ENCODE measurements at regions not wholly inside any gene's neighbourhood (a gene's known extent, or its start where the extent isn't known, plus 50 kb on each side); places are given as distances from the start of the nearest gene placed in this dataset.

DNA sequence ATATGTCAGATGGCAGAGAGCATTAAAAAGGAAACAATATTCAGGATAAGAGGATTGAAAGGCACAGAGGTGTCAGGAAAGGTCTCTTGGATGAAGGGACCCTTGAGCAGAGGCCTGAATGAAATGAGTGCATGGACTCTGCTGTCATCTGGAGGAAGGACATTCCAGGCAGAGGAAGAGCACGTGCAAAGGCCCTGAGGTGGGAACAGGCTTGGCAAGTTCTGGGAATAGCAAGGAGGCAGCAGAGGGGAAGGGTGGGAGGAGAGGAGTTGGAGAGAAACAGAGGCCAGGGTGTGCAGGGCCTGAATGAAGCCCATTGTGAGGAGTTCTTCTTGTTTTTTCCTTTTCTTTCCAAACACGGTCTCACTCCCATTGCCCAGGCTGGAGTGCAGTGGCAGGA lies 59.0 kb upstream of the RUNX3 start (continued):
- TF ChIP-seq, protein P1, sequence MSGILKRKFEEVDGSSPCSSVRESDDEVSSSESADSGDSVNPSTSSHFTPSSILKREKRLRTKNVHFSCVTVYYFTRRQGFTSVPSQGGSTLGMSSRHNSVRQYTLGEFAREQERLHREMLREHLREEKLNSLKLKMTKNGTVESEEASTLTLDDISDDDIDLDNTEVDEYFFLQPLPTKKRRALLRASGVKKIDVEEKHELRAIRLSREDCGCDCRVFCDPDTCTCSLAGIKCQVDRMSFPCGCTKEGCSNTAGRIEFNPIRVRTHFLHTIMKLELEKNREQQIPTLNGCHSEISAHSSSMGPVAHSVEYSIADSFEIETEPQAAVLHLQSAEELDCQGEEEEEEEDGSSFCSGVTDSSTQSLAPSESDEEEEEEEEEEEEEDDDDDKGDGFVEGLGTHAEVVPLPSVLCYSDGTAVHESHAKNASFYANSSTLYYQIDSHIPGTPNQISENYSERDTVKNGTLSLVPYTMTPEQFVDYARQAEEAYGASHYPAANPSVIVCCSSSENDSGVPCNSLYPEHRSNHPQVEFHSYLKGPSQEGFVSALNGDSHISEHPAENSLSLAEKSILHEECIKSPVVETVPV (CRISPR knock-in tag; IDR thresholded peaks at IDR 0.05), result no peak
- TF ChIP-seq ZNF565 (CRISPR knock-in tag; conservative IDR thresholded peaks at IDR 0.05; ENCODE audit: low read depth) (no peak), TOX (CRISPR knock-in tag; IDR thresholded peaks at IDR 0.05; ENCODE audit: borderline replicate concordance) (no peak), ESRRG (CRISPR knock-in tag; IDR thresholded peaks at IDR 0.05) (no peak)

DNA sequence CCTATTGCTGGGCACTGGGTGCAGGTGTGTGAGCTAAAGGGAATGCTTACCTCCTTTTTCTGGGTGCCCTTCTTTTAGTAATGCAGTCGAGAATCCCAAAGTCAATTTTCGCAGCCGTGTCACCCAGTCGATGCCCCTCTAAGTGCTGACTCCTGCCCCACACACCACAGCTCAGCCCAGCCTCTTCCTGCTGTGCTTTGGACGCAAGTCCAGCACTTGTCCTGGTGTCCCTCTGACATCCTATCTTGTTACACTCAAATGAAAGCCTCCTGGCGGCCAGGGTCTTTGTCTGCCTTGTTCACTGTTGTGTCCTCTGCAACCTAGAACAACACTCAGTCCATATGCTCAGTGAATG lies 58.5 kb upstream of the RUNX3 start:
- TF ChIP-seq BACH2 (CRISPR knock-in tag; IDR thresholded peaks at IDR 0.05; ENCODE audit: borderline replicate concordance) (no peak), ZNF565 (CRISPR knock-in tag; conservative IDR thresholded peaks at IDR 0.05; ENCODE audit: low read depth) (no peak), ARNTL (CRISPR knock-in tag; IDR thresholded peaks at IDR 0.05; ENCODE audit: borderline replicate concordance, low read depth) (no peak), GLIS3 (CRISPR knock-in tag; IDR thresholded peaks at IDR 0.05) (no peak), ZFP30 (CRISPR knock-in tag; IDR thresholded peaks at IDR 0.05) (no peak), ZFP3 (CRISPR knock-in tag; IDR thresholded peaks at IDR 0.05) (no peak), ZC3H10 (CRISPR knock-in tag; IDR thresholded peaks at IDR 0.05) (no peak), PPARA (CRISPR knock-in tag; IDR thresholded peaks at IDR 0.05; ENCODE audit: borderline replicate concordance) (no peak), ISL1 (CRISPR knock-in tag; IDR thresholded peaks at IDR 0.05) (no peak), RARB (CRISPR knock-in tag; IDR thresholded peaks at IDR 0.05) (no peak), ZNF8 (CRISPR knock-in tag; IDR thresholded peaks at IDR 0.05) (no peak), OSR1 (CRISPR knock-in tag; IDR thresholded peaks at IDR 0.05) (no peak), ESRRG (CRISPR knock-in tag; IDR thresholded peaks at IDR 0.05) (no peak), TOX (CRISPR knock-in tag; IDR thresholded peaks at IDR 0.05; ENCODE audit: borderline replicate concordance) (no peak), ZNF70 (CRISPR knock-in tag; IDR thresholded peaks at IDR 0.05) (no peak)
- TF ChIP-seq, protein P1 (CRISPR knock-in tag; IDR thresholded peaks at IDR 0.05), result no peak
- TF ChIP-seq, protein P2, sequence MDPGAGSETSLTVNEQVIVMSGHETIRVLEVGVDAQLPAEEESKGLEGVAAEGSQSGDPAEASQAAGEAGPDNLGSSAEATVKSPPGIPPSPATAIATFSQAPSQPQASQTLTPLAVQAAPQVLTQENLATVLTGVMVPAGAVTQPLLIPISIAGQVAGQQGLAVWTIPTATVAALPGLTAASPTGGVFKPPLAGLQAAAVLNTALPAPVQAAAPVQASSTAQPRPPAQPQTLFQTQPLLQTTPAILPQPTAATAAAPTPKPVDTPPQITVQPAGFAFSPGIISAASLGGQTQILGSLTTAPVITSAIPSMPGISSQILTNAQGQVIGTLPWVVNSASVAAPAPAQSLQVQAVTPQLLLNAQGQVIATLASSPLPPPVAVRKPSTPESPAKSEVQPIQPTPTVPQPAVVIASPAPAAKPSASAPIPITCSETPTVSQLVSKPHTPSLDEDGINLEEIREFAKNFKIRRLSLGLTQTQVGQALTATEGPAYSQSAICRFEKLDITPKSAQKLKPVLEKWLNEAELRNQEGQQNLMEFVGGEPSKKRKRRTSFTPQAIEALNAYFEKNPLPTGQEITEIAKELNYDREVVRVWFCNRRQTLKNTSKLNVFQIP (CRISPR knock-in tag; IDR thresholded peaks at IDR 0.05; ENCODE audit: borderline replicate concordance, low read depth), result no peak
- TF ChIP-seq, protein P3, sequence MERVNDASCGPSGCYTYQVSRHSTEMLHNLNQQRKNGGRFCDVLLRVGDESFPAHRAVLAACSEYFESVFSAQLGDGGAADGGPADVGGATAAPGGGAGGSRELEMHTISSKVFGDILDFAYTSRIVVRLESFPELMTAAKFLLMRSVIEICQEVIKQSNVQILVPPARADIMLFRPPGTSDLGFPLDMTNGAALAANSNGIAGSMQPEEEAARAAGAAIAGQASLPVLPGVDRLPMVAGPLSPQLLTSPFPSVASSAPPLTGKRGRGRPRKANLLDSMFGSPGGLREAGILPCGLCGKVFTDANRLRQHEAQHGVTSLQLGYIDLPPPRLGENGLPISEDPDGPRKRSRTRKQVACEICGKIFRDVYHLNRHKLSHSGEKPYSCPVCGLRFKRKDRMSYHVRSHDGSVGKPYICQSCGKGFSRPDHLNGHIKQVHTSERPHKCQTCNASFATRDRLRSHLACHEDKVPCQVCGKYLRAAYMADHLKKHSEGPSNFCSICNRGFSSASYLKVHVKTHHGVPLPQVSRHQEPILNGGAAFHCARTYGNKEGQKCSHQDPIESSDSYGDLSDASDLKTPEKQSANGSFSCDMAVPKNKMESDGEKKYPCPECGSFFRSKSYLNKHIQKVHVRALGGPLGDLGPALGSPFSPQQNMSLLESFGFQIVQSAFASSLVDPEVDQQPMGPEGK (CRISPR knock-in tag; IDR thresholded peaks at IDR 0.05; ENCODE audit: borderline replicate concordance), result no peak
- TF ChIP-seq, protein P4, sequence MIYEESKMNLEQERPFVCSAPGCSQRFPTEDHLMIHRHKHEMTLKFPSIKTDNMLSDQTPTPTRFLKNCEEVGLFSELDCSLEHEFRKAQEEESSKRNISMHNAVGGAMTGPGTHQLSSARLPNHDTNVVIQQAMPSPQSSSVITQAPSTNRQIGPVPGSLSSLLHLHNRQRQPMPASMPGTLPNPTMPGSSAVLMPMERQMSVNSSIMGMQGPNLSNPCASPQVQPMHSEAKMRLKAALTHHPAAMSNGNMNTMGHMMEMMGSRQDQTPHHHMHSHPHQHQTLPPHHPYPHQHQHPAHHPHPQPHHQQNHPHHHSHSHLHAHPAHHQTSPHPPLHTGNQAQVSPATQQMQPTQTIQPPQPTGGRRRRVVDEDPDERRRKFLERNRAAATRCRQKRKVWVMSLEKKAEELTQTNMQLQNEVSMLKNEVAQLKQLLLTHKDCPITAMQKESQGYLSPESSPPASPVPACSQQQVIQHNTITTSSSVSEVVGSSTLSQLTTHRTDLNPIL (CRISPR knock-in tag; IDR thresholded peaks at IDR 0.05; ENCODE audit: low read depth), result no peak
- no peak for ATAC-seq

DNA sequence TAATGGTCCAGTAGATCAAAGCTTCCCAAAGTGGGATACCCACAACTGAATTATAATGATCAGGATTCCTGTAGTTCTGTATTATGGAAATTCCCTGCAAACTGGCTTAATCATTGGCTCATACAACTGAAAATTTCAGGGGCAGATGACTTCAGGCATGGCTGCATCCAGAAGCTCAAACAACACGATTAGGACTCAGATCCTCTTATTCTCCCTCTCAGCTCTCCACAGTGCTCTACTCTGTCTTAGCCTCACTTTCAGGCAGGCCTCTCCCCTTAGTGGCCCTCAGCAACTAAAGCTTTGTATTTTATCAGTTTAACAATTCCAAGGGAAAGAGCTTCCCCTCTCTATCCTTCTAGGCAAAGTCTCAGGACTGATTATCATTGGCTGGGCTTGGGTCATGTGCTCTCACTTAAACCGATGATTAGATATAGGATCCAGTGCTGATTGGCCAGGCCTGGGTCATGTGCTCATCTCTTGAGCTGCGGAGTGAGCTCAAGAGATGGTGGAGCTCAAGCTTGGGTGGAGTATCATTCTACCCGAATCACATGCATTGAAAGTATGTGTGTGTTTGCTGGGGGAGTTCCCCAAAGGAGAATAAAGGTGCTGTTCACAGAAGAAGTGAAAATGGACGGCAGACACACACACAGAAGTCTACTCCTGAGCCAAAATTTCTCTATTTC lies 57.9 kb upstream of the RUNX3 start:
- no peak for ATAC-seq
- TF ChIP-seq, protein P1 (CRISPR knock-in tag; IDR thresholded peaks at IDR 0.05), result no peak
- TF ChIP-seq ZC3H10 (CRISPR knock-in tag; IDR thresholded peaks at IDR 0.05) (no peak), ARNTL (CRISPR knock-in tag; IDR thresholded peaks at IDR 0.05; ENCODE audit: borderline replicate concordance, low read depth) (no peak)
